Upper lobe of left lung (tissue), 6 donors: ENCODE measurements at regions not wholly inside any gene's neighbourhood (a gene's known extent, or its start where the extent isn't known, plus 50 kb on each side); places are given as distances from the start of the nearest gene placed in this dataset.

Source experiments
- ATAC-seq, 2 donors: fragments of 200-7000 bp; cut with Tn5 transposase; one replicate each; pipeline ENCODE4 v1.9.1; 2022; ENCODE audit warnings: mild to moderate bottlenecking in 2 of 2, moderate library complexity in 2 of 2; ENCODE audit not compliant: low FRiP score in 2 of 2
- DNase-seq, 2 donors: peaks; one replicate each; pipeline ENCODE4 v3.0.0-alpha.2; 2019 to 2020
- H3K27ac ChIP-seq, 4 donors: fragments of 200-600 bp; sonication (generic); one replicate each; pipeline ENCODE4 v1.5.1; 2016 to 2019
- H3K27me3 ChIP-seq, 4 donors: fragments of 200-600 bp; sonication (generic); one replicate each; pipeline ENCODE4 v1.5.1; 2017 to 2019
- H3K36me3 ChIP-seq, 4 donors: fragments of 200-600 bp; sonication (generic); one replicate each; pipeline ENCODE4 v1.5.1; 2016 to 2019
- H3K4me1 ChIP-seq, 4 donors: fragments of 200-600 bp; sonication (generic); one replicate each; pipeline ENCODE4 v1.5.1; 2018 to 2019
- H3K4me3 ChIP-seq, 4 donors: fragments of 200-600 bp; sonication (generic); one replicate each; pipeline ENCODE4 v1.5.1; 2017 to 2019; ENCODE audit warnings: mild to moderate bottlenecking in 2 of 4, moderate library complexity in 1 of 4
- H3K9me3 ChIP-seq, 4 donors: fragments of 200-600 bp; sonication (generic); one replicate each; pipeline ENCODE4 v1.5.1; 2018 to 2019
- EP300 ChIP-seq, 4 donors: sonication (generic); formaldehyde crosslinking; IDR thresholded peaks; one replicate each; pipeline ENCODE4 v1.5.1; 2017; ENCODE audit warnings: antibody characterized with exemption in 4 of 4, control low read depth in 2 of 4
- POLR2A ChIP-seq, 4 donors: fragments of 450-650 bp; IDR thresholded peaks; one replicate each; pipeline ENCODE4 v1.5.1; 2016 to 2017; ENCODE audit warnings: antibody characterized with exemption in 4 of 4, mild to moderate bottlenecking in 2 of 4
- POLR2AphosphoS5 ChIP-seq, 2 donors: sonication (generic); formaldehyde crosslinking; IDR thresholded peaks; one replicate each; pipeline ENCODE4 v1.5.1; 2017; ENCODE audit warnings: antibody characterized with exemption in 2 of 2
- WGBS, 2 donors: methylation state at CpG; one replicate each; pipeline ENCODE4 v1.1.5; 2017 to 2018; 5-methylcytosine and 5-hydroxymethylcytosine counted together
- TF ChIP-seq, protein P1 (sequence below), 6 experiments: fragments of 450-650 bp in 4 of 6; fragments of 200-600 bp in 2 of 6; sonication (generic) in 2 of 6; IDR thresholded peaks; one replicate each; pipeline ENCODE4 v1.5.1; 2016 to 2019; ENCODE audit warnings: antibody characterized with exemption in 6 of 6
- donor health status: DM: no; HTN: no; CAD: no; lungs with moderate emphysema.
- donor health status: DM: no; HTN: yes; CAD: no; lungs with severe emphysema.

DNA sequence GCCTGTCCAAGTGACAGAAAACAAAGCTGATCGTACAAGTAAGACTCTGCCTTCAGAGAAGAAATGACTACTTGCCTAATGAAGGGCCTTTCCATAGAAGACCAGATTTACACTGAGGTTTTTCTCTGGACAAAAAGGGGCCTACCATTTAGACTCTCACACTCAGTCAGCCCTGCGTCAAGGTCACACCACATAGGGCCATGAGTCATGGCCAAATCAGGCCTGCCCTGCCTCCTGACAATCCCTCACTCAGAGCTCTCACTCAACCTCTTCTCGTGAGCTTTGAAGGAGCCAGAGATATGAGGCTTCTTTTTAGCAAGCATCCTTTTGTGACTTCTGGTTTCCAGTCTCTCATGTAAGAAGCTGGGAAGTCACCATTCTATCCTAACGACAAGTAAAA lies 68.1 kb upstream of the NMNAT3 start:
- no peaks in the 10 kb centered on the region for H3K36me3 ChIP-seq
- peaks cover 0 to 7% (median 0%) of the 10 kb centered on the region in 4 donors for H3K9me3 ChIP-seq
- 52 to 57% methylated on average over 4 of the region's 4 CpGs for WGBS, 2 donors
- no peaks in the 10 kb centered on the region for H3K27me3 ChIP-seq
- TF ChIP-seq POLR2AphosphoS5 (IDR thresholded peaks at IDR 0.05) (no peak), EP300 (IDR thresholded peaks at IDR 0.05) (no peak), POLR2A (IDR thresholded peaks at IDR 0.05) (no peak)
- TF ChIP-seq, protein P1, sequence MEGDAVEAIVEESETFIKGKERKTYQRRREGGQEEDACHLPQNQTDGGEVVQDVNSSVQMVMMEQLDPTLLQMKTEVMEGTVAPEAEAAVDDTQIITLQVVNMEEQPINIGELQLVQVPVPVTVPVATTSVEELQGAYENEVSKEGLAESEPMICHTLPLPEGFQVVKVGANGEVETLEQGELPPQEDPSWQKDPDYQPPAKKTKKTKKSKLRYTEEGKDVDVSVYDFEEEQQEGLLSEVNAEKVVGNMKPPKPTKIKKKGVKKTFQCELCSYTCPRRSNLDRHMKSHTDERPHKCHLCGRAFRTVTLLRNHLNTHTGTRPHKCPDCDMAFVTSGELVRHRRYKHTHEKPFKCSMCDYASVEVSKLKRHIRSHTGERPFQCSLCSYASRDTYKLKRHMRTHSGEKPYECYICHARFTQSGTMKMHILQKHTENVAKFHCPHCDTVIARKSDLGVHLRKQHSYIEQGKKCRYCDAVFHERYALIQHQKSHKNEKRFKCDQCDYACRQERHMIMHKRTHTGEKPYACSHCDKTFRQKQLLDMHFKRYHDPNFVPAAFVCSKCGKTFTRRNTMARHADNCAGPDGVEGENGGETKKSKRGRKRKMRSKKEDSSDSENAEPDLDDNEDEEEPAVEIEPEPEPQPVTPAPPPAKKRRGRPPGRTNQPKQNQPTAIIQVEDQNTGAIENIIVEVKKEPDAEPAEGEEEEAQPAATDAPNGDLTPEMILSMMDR (IDR thresholded peaks at IDR 0.05): no peak
- ATAC-seq (no peak), DNase-seq (no peak)
- no peaks in the 10 kb centered on the region for H3K4me1 ChIP-seq
- no peak overlapping the region for H3K4me3 ChIP-seq
- H3K27ac ChIP-seq: no peak overlapping the region

DNA sequence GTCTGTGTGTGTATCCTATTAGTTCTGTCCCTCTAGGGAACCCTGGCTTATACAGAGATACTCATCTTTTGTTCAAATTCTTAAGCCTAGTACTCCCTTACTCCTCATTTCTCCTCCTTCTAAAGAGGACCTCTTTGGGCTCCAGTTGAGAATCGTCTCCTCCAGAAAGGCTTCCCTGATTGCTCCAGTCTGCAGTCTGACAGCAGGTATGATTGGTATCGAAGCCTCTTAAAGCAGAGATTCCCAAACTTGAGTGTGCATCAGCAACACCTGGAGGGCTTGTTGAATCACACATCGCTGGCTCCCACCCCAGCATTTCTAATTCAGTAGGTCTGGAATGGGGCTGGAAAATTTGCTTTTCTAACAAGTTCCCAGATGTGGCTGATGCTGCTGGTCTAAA lies 60.9 kb upstream of the NMNAT3 start:
- H3K4me3 ChIP-seq: no peak overlapping the region
- ATAC-seq (no peak), DNase-seq (no peak)
- WGBS, 2 donors: 72 to 89% methylated on average over 3 of the region's 3 CpGs
- H3K9me3 ChIP-seq: no peaks in the 10 kb centered on the region
- no peaks in the 10 kb centered on the region for H3K27me3 ChIP-seq
- no peaks in the 10 kb centered on the region for H3K4me1 ChIP-seq
- H3K27ac ChIP-seq: no peak overlapping the region
- H3K36me3 ChIP-seq: no peaks in the 10 kb centered on the region
- TF ChIP-seq POLR2A (IDR thresholded peaks at IDR 0.05) (no peak), EP300 (IDR thresholded peaks at IDR 0.05) (no peak), POLR2AphosphoS5 (IDR thresholded peaks at IDR 0.05) (no peak)
- TF ChIP-seq, protein P1 (IDR thresholded peaks at IDR 0.05): no peak

DNA sequence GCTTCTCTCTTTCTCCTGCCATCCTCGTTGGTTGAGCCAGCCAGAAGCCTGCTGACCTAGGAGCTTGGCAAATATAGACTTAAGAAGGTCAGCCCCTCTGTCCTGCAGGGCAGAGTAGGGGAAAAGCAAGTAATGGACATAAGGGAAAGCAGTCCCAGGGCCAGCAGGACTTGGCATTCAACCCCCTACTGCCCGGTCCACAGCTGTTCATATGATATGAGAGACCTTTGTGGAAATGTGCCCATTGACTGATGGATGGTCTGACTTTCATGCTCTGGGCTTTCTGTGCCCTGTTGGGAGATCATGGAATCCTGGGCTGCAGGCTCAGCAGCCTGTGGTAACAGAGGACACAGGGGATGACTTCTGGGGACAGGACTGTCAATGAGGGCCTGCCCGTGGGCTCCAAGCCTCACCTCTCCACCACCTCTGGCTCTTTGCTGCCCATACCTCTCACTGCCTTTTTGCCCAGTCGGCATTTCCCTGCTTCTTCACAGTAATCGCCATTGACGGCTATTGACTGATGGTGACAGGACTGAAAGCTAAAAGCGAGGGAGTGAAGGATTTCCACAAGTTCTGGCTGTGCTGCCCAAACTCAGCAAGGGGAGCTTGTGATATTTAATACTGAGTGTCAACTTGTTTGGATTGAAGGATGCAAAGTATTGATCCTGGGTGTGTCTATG lies 60.0 kb upstream of the NMNAT3 start:
- Histone ChIP-seq H3K27me3 (no peaks in the 10 kb centered on the region), H3K36me3 (no peaks in the 10 kb centered on the region), H3K4me1 (no peaks in the 10 kb centered on the region), H3K4me3 (no peak overlapping the region), H3K9me3 (no peaks in the 10 kb centered on the region), H3K27ac (no peak overlapping the region)
- TF ChIP-seq EP300 (IDR thresholded peaks at IDR 0.05): no peak
- TF ChIP-seq POLR2A (IDR thresholded peaks at IDR 0.05): no peak
- TF ChIP-seq POLR2AphosphoS5 (IDR thresholded peaks at IDR 0.05): no peak
- TF ChIP-seq, protein P1 (IDR thresholded peaks at IDR 0.05): no peak
- ATAC-seq (no peak), DNase-seq (no peak)
- WGBS, 2 donors: 72 to 85% methylated on average over 6 to 7 of the region's 7 CpGs

DNA sequence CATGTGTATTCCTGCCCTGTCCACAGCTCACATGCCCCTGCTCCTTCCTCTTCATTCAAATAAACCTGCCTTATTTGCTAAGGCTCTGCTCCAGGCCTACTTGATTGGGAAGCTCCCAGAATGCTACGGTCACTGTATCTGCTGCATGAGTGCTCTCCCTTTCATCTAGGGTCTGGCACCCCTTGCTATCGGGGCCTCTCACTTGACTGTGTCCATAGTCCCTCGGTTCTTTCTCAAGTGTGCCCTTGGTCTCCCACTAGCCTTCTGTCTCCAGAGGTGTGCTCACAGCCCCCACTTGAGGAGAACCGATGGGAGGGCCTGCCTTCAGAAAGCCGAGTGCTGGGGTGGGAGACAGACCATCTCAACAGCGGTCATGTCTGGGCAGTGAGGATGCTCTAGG lies 57.4 kb upstream of the NMNAT3 start:
- H3K4me3 ChIP-seq: no peak overlapping the region
- WGBS, 2 donors: 70 to 72% methylated on average over 6 of the region's 6 CpGs
- H3K9me3 ChIP-seq: no peaks in the 10 kb centered on the region
- no peak overlapping the region for H3K27ac ChIP-seq
- no peak for TF ChIP-seq EP300 (IDR thresholded peaks at IDR 0.05)
- TF ChIP-seq POLR2A (IDR thresholded peaks at IDR 0.05): no peak
- no peak for TF ChIP-seq POLR2AphosphoS5 (IDR thresholded peaks at IDR 0.05)
- TF ChIP-seq, protein P1 (IDR thresholded peaks at IDR 0.05): no peak
- no peaks in the 10 kb centered on the region for H3K27me3 ChIP-seq
- H3K36me3 ChIP-seq: no peaks in the 10 kb centered on the region
- ATAC-seq: no peak
- no peaks in the 10 kb centered on the region for H3K4me1 ChIP-seq
- DNase-seq: no peak

DNA sequence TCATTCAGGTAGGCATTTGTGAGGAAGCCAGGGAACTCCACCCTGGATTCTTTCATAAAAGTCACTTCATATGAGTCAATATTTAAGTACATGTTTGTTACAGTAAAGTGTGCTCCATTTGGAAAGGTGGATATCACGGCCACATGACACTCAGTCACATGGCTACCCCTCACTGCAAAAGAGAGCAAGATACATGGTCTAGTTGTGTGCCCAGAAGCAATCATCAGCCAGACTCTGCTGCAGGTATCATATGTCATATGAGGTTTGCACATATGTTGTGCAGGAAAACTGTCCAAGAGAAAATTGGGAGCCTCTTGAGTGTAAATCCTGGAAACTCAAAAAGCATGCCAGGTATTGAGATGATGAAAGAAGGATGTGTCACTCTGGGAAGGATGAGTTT lies 55.0 kb upstream of the NMNAT3 start:
- no peak overlapping the region for H3K4me3 ChIP-seq
- ATAC-seq: no peak
- no peak overlapping the region for H3K27ac ChIP-seq
- H3K4me1 ChIP-seq: no peaks in the 10 kb centered on the region
- no peaks in the 10 kb centered on the region for H3K36me3 ChIP-seq
- no peaks in the 10 kb centered on the region for H3K27me3 ChIP-seq
- 53 to 57% methylated on average over 1 of the region's 1 CpG for WGBS, 2 donors
- TF ChIP-seq EP300 (IDR thresholded peaks at IDR 0.05) (no peak), POLR2AphosphoS5 (IDR thresholded peaks at IDR 0.05) (no peak), POLR2A (IDR thresholded peaks at IDR 0.05) (no peak)
- TF ChIP-seq, protein P1 (IDR thresholded peaks at IDR 0.05): no peak
- DNase-seq: no peak
- no peaks in the 10 kb centered on the region for H3K9me3 ChIP-seq
